Globus pallidus (tissue), 1 donor: ENCODE measurements at regions not wholly inside any gene's neighbourhood (a gene's known extent, or its start where the extent isn't known, plus 50 kb on each side); places are given as distances from the start of the nearest gene placed in this dataset.

ENCODE experiments used
- DNase-seq: peaks from one replicate; pipeline ENCODE4 v3.0.0-alpha.2; 2015; ENCODE audit warnings: low spot score

DNA sequence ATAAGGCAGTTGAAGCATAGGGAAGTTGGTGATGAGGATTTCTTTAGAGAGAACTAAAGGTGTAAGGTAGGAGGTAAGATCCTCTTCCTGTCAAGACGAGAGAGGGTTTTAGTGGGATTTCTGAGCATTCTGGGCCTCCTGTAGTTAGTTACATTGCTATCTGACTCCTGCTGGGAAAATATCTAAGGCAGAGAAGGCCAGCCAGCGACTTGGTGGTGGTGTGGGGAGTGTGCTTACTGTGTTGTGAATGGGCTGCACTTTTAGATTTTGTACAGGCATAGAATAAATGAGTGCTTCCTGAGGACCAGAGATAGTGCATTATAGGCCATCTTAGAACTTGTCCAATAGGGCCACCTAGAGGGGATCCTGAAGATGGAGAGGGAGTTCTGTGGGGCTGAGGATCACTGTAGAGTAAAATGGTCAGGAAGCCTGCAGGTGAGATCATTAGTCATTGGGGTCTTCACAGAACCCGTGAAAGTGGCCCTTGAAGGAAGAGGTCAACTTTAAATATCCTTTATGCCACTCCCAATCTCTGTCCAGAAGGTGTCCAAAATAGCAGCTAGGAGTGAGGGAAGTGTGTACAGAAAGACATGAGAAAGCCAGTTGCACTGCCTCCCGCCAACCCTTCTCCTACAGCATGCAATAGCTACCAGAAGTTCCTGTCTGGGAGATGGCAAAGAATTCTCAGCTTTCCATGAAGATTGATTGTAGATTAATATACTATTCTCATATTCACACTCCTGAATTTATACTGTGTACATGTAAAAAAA is 266.6 kb downstream of the POLR1F start:
- peak; percentile 6 for DNase-seq

DNA sequence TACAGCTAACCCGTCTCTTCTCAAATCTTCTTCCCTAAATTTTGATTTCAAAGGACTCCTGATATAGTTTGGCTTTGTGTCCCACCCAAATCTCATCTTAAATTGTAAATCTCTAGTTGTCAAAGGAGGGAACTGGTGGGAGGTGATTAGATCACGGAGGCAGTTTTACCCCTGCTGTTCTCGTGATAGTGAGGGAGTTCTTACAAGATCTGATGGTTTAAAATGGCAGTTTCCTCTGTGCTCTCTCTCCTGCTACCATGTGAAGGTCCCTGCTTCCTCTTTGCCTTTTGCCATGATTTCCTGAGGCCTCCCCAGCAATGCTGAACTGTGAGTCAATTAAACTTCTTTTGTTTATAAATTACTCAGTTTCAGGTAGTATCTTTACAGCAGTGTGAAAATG is 269.3 kb downstream of the POLR1F start:
- DNase-seq = no peak

DNA sequence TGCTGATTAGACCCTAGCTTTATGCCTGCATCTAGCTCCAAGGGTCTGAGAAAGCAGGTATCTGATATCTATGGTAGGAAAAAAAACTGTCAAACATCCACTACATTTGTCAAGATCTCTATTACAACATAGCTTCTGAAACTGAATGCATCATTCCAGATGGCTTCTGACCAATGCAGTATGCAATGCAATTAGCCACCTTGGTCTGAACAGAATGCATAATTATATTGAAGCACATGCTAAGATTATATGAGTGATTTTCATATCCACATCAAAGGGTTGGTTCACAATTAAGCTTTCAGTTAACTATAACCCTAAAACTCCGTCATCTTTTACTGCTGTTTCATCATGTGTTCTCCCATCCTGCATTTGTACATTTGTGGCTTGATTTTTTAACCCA is 271.4 kb downstream of the POLR1F start:
- DNase-seq = no peak

DNA sequence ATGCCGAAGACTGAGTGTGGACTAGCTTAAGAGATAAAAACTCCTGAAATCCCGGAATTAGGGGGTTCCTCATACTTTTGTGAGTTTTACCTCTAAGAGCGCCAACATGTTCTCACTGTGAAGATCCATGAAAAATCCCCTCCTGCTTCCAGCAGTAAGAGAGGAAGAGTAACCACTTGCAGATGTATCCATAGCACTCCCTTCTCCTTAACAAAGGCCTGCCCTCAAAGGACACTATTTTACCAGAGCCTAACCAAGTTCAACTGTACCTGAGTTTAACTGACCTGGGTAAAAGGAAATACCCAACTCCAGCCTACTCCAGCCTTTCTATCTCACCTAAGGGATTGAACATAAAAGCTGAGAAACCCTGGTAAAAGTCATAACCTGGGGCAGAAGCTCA is 280.9 kb downstream of the POLR1F start:
- no peak for DNase-seq

DNA sequence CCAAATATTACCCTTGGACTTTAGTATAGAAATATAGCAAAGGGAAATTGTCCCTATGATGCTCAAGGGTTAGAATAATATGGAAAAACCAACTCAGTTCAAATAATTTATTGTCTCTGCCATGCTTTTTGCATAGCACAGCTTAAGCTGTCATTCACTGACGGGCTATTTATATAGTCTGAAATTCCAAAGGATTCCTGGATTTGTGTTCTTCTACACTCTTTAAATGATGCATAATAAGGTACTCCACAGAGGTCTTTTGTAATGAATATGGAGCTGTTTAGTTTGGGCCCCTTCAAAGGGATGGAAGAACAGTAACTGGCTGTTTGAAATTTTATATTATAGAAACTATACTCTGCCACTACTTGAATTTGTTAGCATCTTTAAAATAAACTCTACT is 276.6 kb upstream of the FERD3L start:
- no peak for DNase-seq

DNA sequence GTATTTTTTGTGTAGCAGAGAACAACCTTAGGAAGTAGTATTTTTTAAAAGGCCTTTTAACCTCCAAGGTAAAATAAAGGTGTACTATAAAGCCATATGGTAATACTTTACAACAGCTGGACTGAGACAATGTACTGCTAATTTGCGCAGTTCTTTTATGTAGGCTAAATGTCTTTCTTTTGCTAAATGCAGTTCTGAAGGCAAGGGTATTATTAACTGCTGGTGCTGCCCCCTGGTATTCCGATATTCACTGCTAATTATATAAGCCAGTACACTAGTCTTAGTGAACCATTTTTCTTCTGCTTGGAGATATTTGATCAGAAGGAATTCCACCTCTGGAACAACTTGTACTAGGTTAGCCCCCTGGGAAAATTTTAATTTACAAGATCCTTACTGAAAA is 272.0 kb upstream of the FERD3L start:
- no peak for DNase-seq

DNA sequence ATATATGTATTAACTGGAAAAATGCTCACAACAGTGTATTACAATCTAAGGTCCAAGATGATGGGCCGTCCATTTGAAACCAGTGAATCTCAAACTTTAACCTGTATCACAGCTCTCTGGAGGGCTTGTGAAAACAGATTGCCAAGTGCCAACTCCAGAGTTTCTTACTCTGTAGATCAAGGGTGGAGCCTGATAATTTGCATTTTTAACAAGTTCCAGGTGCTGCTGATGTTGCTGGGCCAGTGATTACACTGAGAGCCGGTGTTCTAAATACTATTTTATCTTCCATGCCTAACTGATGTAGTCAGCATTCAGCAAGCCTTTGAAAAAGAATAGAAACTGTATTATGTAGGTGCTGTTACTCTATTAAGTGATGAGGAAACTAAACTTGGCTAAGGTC is 269.9 kb upstream of the FERD3L start:
- no peak for DNase-seq

DNA sequence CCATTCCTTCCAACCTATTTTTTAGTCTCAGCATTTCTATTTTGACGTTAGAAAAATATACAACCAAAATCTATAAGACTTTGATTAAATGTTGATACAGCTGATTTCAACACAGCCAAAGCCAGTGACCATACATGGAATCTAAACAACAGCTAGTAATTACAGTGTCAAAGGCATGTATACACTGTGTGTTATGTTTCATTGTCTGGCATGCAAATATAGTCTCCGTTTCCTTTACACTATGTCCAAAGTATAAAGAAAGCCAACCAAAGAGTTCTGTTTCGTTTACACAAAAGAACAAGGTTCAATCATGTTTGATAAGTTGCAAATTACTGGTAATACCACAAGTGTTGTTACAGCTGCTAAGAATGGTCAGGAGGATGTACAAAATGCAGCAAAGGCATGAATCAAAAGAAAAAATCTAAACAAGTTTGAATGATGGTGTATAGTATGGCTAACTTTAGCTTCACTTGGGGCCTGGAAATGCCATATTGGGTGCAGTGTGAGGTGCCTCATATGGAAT is 268.3 kb upstream of the FERD3L start:
- DNase-seq = no peak

DNA sequence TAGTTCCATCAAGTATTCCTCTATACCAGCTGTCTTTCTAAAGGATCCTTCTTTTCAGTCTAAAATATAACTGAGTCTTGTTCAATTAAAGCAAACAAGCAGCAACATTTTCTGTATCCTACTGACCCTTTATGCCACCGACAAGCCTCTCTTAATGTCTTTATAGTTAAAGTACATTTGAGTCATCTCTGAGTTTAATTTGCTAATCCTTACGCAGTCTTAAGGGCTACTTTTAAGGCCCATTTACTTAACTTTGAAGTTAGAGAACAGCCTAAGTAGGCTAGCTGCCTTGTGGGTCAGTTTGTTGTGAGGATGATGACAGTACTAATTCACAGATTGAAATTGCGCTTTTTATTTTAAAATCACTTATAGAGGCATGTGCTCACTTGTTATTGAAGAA is 265.5 kb upstream of the FERD3L start:
- no peak for DNase-seq

DNA sequence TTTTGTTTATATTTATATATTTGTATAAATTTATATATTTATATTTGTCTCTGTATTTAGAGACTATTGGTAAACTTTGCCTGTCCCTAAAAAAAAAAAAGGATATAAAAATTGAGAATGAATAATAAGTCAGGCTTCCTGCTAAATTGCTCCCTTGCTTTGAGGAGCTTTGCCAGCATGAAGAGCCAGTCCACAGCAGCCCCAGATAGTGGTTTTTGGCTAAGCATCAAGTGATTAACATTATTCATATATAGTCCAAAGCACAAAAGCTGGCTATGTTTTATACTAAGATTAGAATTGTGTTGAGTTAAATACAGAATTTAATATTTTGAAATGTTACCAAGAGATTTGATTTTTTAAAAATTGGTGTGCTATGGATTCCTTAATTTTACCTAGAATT is 264.9 kb upstream of the FERD3L start:
- DNase-seq = no peak

DNA sequence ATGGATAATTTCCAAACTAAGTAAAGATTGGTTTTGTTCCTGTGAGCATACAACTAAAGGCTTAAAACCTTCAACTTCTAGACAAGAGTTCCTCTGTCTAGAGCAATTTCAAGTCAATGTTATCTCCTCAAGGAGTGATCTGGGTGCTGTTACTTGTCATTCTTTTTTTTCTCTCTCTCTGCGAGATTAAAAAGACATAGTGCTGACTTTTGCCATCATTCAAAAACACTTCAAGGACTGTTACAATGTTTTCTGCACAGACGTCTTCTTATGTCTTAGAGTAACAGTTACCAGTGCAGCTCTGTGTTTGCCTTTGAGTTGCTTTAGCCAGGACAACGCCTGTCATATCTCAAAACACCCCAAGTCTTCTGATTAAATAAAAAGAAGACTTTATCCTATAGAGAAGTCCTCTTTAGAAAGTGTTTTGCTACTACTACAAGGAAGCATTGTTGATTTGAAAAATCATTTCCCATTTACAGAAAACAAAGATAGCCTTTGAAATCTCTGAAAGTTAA is 263.5 kb upstream of the FERD3L start:
- DNase-seq = no peak

DNA sequence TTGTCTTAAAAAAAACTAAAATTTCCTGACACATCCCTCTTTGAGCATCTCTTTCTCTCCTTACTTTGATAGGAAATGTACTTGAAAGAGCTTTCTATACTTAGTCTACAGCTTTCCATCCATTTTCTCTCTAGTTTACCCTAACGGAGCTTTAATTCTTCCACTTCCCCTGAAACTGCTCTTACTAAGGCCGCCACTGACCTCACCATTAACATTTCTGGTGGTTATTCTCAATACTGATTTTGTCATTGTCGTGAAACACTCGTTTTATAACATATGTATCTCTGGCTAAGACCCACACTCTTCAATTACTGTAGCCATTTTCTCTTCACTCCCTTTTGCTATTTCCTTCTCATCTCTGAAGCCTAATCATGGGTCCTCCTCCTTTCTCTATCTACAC is 262.0 kb upstream of the FERD3L start:
- DNase-seq = no peak

DNA sequence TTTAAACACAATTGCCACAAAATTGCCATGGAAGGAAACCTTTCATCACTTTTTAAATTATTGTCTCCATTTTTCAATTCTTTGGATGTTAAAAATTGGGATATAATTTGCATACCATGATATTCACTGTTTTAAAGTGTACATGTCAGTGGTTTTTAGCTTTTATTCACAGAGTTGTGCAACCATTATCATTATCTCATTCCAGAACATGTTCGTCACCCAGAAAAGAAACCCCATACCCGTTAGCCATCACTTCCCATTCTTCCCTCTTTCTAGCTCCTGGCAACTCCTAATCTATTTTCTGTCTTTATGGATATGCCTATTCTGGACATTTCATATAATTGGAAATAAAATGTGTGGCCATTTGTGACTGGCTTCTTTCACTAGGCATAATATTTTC is 260.3 kb upstream of the FERD3L start:
- no peak for DNase-seq

DNA sequence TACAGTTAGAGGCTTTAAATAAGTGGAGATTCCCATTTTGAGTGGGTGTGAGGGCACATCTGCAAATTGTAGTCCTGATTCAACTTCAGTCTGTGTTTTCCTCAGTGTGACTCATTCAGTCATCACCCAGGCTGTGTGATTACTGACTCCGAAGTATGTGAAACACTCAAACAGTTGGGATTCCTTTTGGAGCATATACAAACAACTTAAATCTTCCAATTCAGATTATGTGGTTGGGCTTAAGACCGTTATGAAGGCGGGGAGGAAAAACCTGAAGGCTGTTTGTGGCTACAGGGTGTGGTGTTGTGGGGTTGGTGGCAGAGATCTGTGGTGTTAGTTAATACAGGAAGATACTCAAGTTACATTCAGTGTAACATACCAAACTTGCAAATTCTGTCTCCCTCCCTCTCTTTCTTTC is 259.7 kb upstream of the FERD3L start:
- no peak for DNase-seq

DNA sequence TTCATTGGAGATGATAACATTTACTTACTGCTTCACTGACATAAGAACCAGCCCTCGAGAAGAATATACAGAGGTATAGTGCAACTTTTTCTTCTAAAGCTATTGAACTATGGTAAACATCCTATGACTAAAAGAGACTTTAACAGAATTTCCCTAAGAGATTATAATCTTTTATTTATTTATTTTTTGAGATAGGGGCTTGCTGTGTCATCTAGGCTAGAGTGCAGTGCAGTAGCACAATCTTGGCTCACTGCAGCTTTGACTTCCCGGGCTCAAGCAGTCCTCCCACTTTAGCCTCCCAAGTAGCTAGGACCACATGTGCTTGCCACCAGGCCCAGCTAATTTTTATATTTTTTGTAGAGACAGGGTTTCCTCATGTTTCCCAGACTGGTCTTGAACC is 258.5 kb upstream of the FERD3L start:
- no peak for DNase-seq

DNA sequence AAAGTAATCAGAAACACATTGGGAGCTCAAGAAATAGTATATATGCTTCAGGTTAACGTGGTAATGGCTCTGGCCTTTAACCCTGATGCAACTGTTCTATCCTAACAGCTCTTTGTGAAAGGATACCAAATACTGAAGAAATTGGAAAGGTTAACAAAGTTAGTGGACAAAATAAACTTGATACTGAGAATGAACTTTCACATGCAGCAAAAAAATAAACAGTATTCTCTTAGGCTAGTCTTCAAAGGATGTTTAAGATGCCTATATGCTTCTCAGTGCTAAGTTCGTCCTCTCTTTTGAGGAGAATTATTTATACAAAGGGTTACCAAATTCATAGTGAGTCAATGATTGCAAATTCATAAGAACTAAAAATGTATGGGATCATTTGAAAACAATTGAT is 256.2 kb upstream of the FERD3L start:
- DNase-seq = no peak

DNA sequence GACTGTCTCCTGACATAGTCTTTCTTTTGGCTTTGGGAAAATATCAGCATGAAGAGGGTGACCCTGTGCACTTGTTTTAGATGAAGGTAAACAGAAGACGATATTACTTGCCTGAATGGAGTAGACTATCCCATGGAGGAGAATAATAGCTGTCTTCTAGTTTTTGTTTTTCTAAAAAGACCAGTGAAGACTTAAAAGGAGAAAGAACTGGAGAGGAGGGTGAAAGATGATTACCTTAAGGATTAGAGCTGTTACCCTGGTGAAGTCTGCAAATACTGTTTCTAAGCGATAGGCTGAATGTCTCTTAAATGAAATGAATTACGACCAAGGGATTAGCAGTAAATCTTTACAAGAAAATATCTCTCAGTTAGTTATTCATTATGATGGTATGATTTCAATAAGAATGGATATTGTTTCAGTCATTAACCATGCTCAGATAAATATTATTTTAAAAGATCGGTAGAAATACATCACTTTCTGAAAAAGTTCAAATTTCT is 255.6 kb upstream of the FERD3L start:
- DNase-seq = no peak

DNA sequence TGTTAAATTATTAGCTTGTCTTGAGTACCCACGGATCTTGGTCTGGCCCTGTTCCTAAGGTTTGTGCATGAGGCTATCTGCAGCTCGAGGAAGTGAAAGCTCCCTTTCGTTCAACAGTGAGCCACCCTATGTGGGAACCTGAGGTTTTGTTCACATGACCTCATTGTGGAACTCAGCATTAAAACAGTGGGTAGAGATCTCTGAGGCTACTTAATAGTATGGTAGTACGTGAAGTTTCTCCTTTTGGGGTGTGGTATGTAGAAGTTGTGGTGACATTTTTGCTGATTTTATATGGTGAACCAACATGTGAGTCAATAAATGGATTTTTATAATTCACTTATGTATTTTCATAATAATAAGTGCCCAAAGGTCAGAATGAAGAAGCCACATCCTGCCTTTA is 252.7 kb upstream of the FERD3L start:
- DNase-seq = peak; percentile 35

DNA sequence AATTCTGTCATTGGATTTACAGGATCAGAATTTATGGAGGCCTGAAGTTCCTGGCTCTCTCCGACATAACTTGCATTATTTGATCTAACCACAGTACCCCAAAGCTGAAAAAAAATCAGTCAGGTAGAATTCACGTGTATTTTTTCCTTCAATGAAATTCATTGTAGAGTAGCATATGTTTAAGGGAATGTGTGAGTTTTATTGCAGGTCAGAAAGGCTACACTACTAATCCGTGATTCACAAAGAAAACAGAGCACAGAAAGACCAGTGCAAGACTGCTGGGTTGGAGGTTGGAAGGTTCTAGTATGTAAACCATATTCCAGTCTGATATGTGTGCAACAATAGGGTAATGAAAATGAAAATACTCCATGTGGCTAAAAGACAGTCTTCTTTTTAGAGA is 247.0 kb upstream of the FERD3L start:
- DNase-seq = no peak

DNA sequence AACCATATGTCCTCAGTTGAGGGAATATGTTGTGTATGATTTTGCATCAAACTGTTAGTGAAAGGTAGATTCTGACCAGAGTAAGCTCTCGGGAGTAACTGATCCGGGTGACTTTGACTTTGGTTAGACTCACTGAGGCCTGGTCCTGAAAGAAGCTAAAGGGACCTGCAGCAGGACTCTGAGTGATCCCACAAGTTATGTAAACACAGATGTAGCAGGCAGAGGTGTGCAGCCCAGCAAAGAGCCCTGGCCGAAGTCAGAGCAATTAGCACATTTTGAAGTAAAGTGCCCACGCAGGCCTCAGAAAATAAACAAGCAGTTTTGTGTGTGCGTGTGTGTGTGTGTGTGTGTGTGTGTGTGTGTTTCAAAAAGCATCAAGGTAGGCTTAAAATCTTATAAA is 245.6 kb upstream of the FERD3L start:
- DNase-seq = no peak

DNA sequence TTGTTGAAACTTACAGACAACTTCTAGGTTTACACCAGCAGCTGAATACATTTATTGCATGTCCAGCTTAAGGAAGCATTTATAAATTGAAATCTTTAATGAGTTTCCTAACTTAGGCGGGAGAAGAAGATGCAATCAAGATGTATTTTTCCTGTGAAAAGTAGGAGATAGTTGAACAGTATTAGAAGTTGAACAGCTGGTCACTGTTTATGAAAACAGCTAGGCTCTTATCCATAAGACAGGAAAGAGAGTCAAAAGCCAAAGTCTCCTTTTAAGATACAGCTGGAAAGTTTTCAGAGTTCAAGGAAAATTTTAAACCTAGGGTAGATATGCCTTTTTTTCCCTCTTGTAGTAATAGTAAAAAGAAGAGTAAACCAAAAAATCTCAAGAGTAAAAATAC is 236.1 kb upstream of the FERD3L start:
- no peak for DNase-seq

DNA sequence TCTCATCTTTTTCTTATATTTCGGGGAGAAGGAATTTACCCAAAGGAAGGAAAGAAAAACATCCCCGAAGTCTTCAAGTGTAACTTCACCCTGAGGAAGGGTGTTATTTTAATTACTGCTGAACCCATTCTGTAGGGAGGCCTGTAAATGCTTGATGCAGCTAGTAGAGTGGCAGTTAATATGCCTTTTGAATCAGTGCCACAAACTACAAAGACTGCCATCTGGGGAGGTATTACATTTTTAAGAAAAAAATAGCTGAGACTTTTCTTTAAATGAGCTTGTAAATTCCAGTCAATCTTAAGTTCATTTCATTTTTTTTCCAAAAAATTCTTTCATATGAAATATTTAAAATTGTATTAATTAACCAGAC is 233.1 kb upstream of the FERD3L start:
- no peak for DNase-seq

DNA sequence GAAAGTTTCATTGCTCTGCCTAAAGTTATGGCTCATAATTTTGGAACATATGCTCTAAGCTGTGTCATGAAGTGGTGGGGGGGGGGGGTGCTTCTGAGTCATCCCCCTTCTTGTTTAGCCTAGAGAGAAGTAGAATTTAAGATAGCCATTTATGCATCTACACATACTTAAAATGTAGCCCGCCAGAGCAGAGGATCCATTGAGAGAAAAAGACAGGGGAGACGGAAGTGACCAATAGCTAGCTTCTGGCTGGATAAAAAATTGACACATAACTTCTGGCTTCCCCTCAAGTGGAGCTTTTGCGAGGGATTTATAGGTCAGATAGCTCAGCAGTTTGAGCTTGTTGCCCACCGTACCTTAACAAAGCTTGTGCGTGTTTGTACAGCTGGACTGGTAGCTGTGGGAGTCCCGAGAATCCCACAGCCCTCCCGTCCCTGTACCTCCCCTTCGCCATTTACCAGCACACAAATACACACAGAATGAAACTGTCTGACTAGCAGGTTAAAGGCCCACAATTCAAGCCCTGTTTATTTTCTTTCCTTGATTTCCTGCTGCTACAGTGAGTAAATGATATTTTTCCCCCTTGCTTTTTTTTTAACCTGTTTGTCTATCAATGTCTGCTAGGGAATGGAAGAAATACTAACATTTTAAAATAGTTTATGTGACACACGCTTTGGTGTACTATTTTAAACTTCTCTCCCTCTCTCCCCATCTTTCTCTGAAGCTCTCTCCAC is 232.6 kb upstream of the FERD3L start:
- DNase-seq = no peak
